GM12801 (cell line): ENCODE measurements at regions not wholly inside any gene's neighbourhood (a gene's known extent, or its start where the extent isn't known, plus 50 kb on each side); places are given as distances from the start of the nearest gene placed in this dataset.

ENCODE experiments used
- TF ChIP-seq, protein P1 (sequence below): IDR thresholded peaks from one replicate; pipeline ENCODE4 v1.5.1; 2011; ENCODE audit warnings: control low read depth; ENCODE audit not compliant: insufficient read length; ENCODE audit errors: extremely low read depth

DNA sequence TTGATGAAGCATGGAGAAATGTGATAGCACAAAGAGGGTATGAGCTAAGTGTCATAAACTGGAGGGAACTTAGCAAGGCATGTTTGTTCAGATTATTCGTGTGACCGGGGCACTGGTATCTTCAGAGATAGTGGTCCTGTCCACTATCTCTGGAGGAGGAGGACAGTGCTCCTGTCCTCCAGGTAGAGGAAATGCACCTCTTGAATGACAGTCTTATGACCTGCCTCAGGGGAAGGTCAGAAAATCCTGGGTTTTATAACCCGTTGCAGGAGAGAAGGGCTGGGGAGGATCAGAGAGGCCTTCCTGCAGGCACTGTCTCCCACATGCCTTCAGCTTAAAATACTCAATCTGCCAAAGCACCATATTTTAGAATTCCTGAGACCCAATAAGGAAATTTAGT, 213.5 kb upstream of the UBL3 start:
- TF ChIP-seq, protein P1, sequence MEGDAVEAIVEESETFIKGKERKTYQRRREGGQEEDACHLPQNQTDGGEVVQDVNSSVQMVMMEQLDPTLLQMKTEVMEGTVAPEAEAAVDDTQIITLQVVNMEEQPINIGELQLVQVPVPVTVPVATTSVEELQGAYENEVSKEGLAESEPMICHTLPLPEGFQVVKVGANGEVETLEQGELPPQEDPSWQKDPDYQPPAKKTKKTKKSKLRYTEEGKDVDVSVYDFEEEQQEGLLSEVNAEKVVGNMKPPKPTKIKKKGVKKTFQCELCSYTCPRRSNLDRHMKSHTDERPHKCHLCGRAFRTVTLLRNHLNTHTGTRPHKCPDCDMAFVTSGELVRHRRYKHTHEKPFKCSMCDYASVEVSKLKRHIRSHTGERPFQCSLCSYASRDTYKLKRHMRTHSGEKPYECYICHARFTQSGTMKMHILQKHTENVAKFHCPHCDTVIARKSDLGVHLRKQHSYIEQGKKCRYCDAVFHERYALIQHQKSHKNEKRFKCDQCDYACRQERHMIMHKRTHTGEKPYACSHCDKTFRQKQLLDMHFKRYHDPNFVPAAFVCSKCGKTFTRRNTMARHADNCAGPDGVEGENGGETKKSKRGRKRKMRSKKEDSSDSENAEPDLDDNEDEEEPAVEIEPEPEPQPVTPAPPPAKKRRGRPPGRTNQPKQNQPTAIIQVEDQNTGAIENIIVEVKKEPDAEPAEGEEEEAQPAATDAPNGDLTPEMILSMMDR = no peak

- TF ChIP-seq, protein P1 = no peak
Observed at GRCh38 chr13:30061217-30061616, 210.8 kb upstream of the UBL3 start.

DNA sequence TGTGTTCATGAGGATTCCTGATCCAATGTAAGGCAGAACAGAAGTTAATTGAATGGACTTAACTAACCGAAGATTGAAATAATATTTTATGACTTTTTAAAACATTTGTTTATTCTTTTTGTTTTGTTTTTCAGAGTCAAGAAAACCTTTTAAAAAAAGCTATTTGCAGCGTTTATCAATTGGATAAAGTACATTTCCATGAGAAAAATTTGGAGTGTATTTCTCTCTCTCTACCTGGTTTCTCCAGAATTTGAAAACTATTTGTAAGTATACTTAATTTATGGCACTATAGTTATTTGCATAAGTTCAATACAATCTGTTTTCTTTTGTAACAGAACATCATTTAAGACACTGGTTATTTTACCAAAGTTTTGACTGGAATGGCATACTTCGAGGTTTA, 208.0 kb upstream of the UBL3 start:
- TF ChIP-seq, protein P1 = no peak

- TF ChIP-seq, protein P1 = no peak
Observed at GRCh38 chr13:30053939-30054338, 203.5 kb upstream of the UBL3 start.

GRCh38 chr13:30052120-30052519, 201.7 kb upstream of the UBL3 start:
- TF ChIP-seq, protein P1 = no peak

DNA sequence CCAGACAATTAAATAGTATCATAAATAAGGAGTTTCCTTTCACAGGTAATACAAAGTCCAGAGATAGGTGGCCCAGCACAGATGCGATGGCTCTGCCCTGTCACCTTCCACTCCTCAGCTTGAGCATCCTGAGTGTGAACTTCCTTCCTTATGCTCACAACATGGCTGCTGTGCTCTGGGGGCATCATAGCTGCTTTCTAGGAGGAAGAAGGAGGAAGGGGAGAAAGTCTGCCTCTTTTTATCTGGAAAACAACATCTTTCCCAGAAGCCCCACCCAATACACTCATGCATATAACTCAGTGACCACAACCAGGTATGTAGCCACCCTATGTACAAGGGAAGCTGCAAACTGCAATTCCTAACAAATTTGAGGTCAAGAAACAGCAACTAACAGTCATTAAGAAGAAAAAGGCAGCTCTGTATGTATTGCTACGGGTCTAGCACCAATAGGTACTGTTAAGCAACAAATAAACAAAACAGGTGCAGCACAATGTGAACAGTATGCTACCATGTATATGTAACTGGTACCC, 201.2 kb upstream of the UBL3 start:
- TF ChIP-seq, protein P1 = no peak

DNA sequence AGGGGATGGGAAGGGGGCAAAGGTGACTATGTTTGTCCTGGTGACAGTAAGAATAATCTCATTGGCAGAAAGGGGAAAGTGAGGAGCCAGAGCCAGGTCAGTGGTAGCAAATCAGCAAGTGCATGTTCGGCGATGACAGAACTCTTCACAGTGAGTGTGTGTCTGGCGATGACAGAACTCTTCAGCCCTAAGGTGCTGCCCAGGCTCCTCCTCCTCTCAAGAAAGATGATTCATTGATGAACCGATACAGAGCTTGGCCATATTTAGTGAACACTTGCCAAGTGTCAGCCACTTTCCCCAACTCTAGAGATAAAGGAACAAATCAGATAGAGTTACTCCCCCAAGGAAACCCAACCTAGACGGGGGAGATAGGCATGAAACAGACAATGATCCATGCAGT, 199.3 kb upstream of the UBL3 start:
- TF ChIP-seq, protein P1 = no peak

GRCh38 chr13:30047154-30047874, 196.9 kb upstream of the UBL3 start:
- TF ChIP-seq, protein P1 = no peak
